GM18858 (cell line): ENCODE measurements at regions not wholly inside any gene's neighbourhood (a gene's known extent, or its start where the extent isn't known, plus 50 kb on each side); places are given as distances from the start of the nearest gene placed in this dataset.
"Not testable (repeated sequence)": the region's sequence is repeated elsewhere in the genome, so short reads cannot be mapped to it uniquely, and the experiment has no call there.

Experiments used
- ATAC-seq: cut with Tn5 transposase; IDR thresholded peaks from one replicate; pipeline ENCODE4 v1.9.1; 2021; ENCODE audit not compliant: unreplicated experiment

- ATAC-seq: no peak
These were observed 539.4 kb upstream of the ID2 start for GRCh38 chr2:8142461-8142860.

GRCh38 chr2:8144131-8144631 lies 537.7 kb upstream of the ID2 start:
- ATAC-seq: no peak

GRCh38 chr2:8144785-8145184 lies 537.1 kb upstream of the ID2 start:
- no peak for ATAC-seq

- not testable (repeated sequence) for ATAC-seq
These were observed 536.5 kb upstream of the ID2 start for GRCh38 chr2:8145375-8145774.

GRCh38 chr2:8146132-8147005 lies 535.5 kb upstream of the ID2 start:
- ATAC-seq: no peak

- no peak for ATAC-seq
These were observed 533.4 kb upstream of the ID2 start for GRCh38 chr2:8148260-8149006.

DNA sequence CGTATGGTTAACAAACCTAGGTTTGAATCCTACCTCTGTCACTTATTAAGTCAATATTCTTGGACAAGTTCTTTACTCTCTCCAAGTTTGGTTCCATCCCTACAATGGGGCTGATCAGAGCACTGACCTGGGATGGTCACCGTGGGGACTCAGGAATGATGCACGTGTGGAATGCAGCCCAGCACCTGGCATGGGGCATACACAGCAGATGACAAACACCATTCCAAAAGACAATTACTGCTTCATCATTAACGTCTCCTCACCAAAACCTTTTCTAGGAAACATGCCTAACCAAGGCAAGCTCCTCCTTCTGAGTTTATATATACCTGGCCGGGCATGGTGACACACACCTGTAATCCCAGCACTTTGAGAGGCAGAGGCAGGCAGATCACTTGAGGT lies 532.9 kb upstream of the ID2 start:
- ATAC-seq: no peak

- no peak for ATAC-seq
These were observed 531.8 kb upstream of the ID2 start for GRCh38 chr2:8149985-8150539.

DNA sequence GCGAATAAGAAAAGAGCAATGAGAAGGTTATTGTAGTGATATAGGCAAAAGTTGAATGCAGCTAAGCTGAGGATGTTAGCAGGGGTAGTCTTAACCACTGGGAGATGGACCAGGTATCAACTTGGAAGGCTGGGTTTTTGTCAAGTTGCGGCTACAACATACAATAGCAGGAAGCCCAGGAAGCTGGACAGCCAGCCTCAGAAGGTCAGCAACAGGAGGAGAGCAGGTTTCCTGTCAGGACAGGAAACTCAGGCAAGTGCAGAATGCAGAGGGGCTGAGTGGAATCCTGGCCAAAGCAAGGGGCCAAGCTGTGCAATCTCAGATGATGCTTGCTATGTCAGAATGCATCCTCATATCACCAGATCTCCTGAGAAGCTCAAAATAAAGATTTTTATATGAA lies 530.0 kb upstream of the ID2 start:
- ATAC-seq: no peak

- ATAC-seq: peak; percentile 97
These were observed 529.2 kb upstream of the ID2 start for GRCh38 chr2:8152392-8153257.

DNA sequence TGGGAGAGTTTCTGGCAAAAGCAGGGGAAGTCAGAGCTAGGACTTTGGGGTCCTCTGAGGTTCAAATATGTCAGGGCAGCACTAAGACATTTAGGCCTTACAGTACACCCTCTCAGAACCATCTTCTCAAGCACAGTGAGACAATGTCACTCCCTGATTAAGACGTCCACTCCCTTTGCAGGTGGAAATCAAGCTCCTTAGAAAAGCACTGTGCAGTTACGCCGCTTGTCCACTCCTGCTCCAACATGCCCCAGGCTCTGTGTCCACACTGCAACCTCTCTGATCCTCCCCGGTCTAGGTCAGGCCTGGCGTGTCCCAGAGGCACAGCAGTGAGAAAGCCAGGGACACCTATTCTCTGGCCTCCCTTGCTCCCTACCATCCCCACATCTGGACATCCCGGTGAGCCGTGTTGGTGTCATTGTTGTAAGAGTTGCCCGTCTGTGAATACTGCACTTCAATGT lies 528.6 kb upstream of the ID2 start:
- no peak for ATAC-seq

GRCh38 chr2:8154270-8154669 lies 527.6 kb upstream of the ID2 start:
- no peak for ATAC-seq

DNA sequence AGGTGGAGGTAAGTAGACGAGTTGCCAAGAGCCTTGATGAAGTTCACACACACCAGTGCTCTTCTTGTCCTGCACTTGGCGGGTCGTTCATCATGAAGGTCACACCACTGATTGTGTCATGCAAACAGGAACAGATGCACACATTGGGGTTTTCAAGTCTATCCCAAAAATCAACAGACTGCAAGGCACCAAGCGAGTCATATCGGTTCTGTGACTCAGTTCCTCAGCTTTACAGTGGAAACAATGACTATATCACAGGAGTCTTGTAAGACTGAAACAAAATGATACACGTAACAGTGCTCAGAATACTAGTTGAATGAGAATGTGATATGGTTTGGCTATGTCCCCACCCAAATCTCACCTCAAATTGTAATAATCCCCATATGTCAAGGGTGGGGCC lies 526.9 kb upstream of the ID2 start:
- ATAC-seq: no peak

DNA sequence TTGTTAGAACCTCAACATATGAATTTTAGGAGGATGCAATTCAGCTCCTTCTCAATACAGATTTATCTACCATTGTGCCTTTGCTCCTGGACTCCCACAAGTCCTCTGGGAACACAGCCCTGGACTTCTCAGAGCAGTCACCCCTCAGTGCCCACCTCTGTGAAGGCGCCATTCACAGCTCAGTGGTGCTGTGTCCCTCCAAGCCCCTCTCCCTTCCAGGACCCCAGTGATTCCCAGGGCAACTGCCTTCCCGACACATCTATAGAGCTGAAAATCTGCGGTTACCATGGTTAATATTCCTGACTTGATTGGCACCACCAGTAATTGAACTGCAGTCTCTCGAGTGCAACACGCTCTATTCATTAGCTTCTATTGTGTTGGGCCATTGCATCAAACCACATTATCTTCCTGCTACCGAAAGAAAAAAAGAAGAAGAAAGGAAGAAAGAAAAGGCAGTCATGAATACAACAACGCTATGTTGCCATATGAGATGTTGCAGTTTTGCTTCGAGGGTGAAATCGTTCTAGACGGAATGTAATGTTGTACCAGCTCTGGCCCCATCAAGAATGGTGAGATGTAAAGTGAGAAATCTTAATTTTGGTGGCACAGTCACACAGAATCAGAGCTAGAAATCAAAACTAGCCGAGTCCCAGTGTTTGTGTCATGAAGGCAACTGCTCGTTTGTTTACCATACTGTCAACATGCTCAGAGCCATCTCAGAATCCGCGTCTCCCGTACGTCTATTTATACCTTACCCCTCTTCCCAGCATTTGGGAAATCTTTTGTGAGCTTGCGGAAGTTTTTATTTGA lies 524.0 kb upstream of the ID2 start:
- ATAC-seq: no peak

DNA sequence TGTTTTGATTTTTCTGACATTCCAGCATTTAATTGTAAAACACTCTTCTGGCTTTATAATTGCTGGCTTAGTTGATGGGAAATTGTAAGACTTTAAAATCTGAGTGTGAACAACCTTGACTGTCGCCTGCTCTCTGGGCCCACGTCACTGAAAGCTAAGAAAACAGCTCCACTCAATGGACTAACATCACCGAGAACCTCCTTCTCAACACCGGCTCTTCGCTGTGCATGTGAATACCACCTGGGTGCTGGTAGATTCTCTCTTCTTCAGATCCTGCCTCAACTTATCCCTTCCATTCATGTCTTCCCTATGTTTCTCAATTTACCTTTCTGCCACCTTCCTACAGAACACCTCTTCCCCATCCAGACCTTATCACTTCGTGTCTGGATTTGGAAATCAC lies 523.1 kb upstream of the ID2 start:
- no peak for ATAC-seq

DNA sequence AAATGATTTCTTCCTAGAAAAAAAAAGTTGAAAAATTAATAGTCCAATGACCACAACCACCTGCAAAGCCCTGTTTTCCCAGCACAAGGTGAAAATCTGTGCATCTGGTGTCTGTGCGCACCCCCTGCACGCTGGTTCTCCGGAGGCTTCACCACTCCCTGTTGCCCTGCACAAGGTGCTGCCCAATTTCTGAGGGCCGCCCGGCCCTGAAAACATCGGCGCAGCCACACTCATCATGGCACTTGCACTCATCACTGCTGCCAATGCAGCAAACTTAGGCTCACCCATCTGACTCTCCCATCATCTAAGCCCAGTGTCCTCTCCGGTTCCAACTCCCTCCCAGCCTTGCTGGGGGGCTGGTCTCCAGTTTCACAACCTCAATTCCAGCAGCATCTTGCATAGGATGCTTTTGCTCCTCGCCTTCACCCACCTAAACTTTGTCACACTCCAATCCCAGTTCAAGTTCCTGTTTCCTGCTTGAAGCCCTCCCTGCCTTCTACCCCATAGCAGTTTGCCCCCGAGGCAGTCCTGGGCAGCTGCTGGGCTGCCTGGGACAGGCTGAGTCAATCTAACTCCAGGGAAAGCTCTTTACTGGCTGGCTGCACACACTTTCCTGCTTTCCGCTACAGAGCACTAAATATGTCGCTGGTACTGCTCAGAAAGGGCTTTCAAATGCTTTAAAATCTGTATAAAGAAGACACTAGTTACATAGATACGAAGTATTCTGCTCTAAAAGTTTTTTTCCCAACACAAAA lies 522.5 kb upstream of the ID2 start:
- ATAC-seq: no peak

- ATAC-seq: no peak
These were observed 521.8 kb upstream of the ID2 start for GRCh38 chr2:8159966-8160603.

DNA sequence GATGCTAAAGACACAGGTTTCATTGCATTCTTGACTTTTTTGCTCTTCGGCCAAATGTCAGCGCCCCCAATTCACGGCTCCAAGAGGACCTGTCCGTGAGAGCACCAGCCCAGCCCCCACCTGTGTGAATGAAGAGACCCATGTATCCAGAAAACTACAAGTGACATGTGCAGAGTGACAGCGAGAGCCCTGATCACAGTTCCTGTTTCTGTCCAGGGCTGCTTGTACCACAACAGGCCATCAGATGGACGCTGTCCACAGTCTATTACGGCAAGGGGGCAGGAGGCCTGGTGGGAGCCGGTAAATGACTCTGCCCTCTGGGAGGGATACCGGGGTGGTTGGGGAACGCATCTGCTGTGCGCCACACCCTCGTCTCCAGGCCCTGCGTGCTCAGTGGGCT lies 520.9 kb upstream of the ID2 start:
- ATAC-seq: no peak

GRCh38 chr2:8162552-8162951 lies 519.3 kb upstream of the ID2 start:
- no peak for ATAC-seq
